ENCODE measurements at regions not wholly inside any gene's neighbourhood (a gene's known extent, or its start where the extent isn't known, plus 50 kb on each side); places are given as distances from the start of the nearest gene placed in this dataset.
"Not testable (repeated sequence)": the region's sequence is repeated elsewhere in the genome, so short reads cannot be mapped to it uniquely, and the experiment has no call there.

- TF ChIP-seq CTCF (IDR thresholded peaks at IDR 0.05; ENCODE audit: insufficient read depth, low read depth, low read length, missing control alignments), result no peak
- no peak for DNase-seq (ENCODE audit: low read depth)
- H3K4me3 ChIP-seq (ENCODE audit: low read length), result no peak overlapping the region
Measured at GRCh38 chr2:39581866-39582265, 83.9 kb upstream of the TMEM178A start.

GRCh38 chr2:39583213-39583612, 82.5 kb upstream of the TMEM178A start:
- no peak for TF ChIP-seq CTCF (IDR thresholded peaks at IDR 0.05; ENCODE audit: insufficient read depth, low read depth, low read length, missing control alignments)
- no peak overlapping the region for H3K4me3 ChIP-seq (ENCODE audit: low read length)
- no peak for DNase-seq (ENCODE audit: low read depth)

- DNase-seq (ENCODE audit: low read depth), result no peak
- no peak overlapping the region for H3K4me3 ChIP-seq (ENCODE audit: low read length)
- TF ChIP-seq CTCF (IDR thresholded peaks at IDR 0.05; ENCODE audit: insufficient read depth, low read depth, low read length, missing control alignments), result no peak
Measured at GRCh38 chr2:39583781-39584180, 81.9 kb upstream of the TMEM178A start.

GRCh38 chr2:39584283-39584965, 81.3 kb upstream of the TMEM178A start:
- peak; percentile 78 for DNase-seq (ENCODE audit: low read depth)
- TF ChIP-seq CTCF (IDR thresholded peaks at IDR 0.05; ENCODE audit: insufficient read depth, low read depth, low read length, missing control alignments), result no peak
- H3K4me3 ChIP-seq (ENCODE audit: low read length), result no peak overlapping the region

GRCh38 chr2:39585531-39585930, 80.2 kb upstream of the TMEM178A start:
- not testable (repeated sequence) for H3K4me3 ChIP-seq (ENCODE audit: low read length); DNase-seq (ENCODE audit: low read depth)

- no peak for TF ChIP-seq CTCF (IDR thresholded peaks at IDR 0.05; ENCODE audit: insufficient read depth, low read depth, low read length, missing control alignments)
- H3K4me3 ChIP-seq (ENCODE audit: low read length), result no peak overlapping the region
- DNase-seq (ENCODE audit: low read depth), result no peak
Measured at GRCh38 chr2:39587168-39587567, 78.5 kb upstream of the TMEM178A start.

GRCh38 chr2:39587641-39588040, 78.1 kb upstream of the TMEM178A start:
- no peak for TF ChIP-seq CTCF (IDR thresholded peaks at IDR 0.05; ENCODE audit: insufficient read depth, low read depth, low read length, missing control alignments)
- DNase-seq (ENCODE audit: low read depth), result no peak
- H3K4me3 ChIP-seq (ENCODE audit: low read length), result no peak overlapping the region

Measured in epithelial cell of esophagus (primary cell).